Left lobe of liver (tissue), 2 donors: ENCODE measurements at regions not wholly inside any gene's neighbourhood (a gene's known extent, or its start where the extent isn't known, plus 50 kb on each side); places are given as distances from the start of the nearest gene placed in this dataset.
A peak's percentile ranks its signal among the peaks of the same experiment; 100 is the strongest.

Experiments
- ATAC-seq: fragments of 200-7000 bp; cut with Tn5 transposase; one replicate; pipeline ENCODE4 v1.9.1; 2020; ENCODE audit warnings: mild to moderate bottlenecking, moderate library complexity
- DNase-seq: peaks from one replicate; pipeline ENCODE4 v3.0.0-alpha.2; 2020; ENCODE audit warnings: low spot score
- donor health status: DM: no; HTN: no; CAD: no; lungs with moderate emphysema.
- donor health status: DM: no; HTN: yes; CAD: no.

DNA sequence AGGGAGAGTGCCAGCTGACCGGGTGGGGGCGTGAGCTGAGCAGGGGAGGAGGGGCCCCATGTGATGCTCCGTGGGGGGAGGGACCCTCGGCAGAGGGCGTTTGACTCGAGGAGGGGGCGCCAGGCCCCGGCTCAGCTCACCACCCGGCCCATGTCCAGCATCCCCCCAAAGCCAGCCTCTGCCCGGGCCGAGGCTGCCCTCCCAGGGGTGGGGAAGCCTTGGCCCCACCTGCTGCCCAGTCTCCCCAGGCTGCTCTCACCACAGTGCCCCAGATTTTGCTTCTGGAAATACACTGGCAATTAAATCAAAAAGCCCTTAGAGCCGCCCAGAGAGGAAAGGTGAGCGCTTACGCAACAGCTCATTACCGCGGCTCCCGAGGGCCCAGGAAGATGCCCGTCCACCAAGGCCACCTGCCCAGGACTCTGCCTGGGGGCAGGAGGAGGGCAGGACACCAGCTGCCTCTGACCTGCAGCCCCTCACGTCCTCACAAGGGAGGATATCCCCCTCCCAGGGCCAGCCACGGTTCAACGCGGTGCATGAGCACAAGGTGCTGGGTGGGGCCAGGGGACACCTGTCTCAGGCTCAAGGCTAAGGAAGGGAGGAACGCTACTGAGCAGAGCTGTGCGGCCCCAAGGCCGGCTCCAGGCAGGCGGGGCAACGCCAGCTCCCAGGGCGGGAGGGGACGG is 70.0 kb upstream of the INPP5A start:
- ATAC-seq (peak; percentile 52), DNase-seq (no peak)

DNA sequence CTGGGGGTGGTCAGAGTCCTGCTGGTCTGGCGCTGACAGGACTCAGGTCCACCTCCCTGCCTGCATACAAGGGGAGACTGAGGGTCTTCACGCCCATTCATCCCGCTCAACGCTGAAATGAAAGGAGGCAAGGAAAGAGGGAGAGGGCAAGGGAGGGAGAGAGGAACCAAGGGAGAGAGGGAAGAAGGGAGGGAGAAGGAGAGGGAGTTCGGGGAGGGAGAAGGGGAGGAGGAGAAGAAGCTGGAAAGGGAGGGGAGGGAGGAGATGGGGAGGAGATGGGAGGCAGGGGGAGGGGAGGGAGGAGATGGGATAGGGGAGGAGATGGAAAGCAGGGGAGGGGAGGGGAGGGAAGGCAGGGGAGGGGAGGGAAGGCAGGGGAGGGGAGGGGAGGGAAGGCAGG is 69.4 kb upstream of the INPP5A start:
- ATAC-seq (no peak), DNase-seq (no peak)

DNA sequence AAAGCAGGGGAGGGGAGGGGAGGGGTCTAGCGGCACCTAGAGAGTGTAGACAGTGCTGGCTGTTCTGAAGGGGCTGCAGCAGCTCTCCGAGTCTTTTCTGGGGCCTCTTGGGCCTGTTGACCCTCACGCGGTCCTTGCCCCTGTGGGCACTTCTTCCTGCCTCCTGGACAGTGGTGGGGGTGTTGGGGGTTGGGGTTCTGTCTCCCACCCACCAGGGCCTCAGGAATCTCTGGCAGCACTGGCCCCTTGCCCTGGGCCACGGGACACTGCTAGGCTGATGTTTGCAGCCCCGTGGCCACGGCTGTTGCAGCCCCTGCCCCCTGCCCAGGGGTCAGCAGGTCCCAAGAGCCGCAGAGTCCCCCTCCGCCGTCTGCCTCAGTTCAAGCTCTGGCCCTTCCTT is 68.9 kb upstream of the INPP5A start:
- DNase-seq: no peak
- no peak for ATAC-seq

DNA sequence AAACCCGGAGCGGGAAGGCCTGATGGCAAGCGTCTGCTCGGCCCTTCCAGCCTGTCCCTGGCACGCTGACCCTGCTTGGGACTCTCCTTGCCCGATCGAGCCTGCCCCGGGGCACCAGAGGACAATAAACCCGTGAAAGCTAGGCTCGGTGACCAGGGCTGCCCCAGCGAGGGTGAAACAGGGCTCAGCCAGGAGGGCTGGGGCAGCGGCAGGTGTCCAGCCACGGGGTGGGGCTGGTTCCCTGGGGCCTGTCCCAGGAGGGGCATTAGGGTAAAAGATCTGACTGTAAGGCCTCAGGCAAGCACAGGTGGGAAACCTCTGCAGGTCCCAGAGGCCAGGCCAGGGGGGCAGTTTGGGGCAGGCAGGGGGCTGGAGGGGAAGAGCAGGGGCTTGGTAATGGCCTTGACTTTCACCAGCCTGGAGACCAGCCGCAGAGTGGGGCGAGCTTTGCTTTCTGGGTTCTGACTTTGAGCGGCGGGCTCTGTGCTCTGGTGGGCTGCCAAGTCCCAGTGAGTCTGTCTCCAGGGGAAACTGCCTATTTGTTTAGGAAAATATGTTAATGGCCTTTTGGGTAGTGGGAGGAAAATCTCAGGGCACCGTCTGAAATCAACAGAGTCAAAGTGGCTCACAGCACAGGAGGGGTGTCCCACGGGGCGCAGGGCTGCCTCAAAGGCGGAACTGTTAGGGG is 68.2 kb upstream of the INPP5A start:
- ATAC-seq (peak; percentile 8), DNase-seq (no peak)

DNA sequence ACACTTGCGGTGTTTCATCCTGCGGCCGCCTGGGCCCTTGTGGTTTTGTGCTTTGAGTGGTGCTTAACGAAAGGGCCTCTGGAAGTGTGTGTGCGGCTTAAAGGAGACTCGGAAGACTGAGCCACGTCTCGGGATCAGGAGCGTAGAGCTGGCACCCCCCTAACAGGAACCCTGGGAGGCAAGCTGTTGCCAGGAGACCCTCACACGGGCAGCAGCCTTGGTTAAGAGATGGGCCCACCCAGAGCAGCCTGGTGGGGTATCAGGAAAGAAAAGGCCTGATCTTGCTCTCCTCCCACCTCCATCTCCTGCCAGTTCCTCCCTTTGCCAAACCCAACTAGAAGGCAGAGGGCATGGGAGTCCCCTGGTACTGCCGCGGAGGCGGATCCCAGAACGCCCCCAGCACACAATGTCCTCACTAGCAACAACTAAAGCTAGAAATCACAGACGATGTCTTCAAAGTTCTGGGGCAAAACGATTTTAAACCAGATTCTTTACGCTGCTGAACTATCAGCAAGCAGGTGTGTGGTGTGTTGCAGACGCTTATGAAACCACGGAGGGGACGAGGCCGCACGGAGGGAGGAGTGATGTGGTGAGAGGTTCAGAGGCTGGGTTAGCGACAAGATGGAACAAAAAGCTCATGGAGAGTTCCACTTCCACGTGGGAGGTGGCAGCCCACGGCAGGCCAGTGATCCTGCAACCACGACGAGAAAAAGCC is 67.0 kb upstream of the INPP5A start:
- DNase-seq (no peak), ATAC-seq (no peak)

DNA sequence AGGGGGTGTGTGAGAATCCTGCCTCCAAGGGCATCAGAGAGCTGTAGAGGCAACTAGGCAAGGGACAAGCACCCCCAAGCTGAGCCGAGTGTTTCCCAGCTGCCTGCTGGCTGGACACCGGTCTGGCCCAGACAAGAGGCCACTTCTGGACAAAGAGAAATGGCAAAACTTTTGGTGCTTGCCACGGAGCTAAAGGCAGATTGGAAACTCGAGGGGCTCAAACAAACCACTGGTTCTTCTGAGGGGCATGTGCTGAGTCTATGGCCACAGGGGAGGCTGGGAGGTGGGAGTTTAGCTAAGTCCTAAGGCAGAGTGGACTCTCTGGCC is 66.5 kb upstream of the INPP5A start:
- DNase-seq (no peak), ATAC-seq (no peak)

DNA sequence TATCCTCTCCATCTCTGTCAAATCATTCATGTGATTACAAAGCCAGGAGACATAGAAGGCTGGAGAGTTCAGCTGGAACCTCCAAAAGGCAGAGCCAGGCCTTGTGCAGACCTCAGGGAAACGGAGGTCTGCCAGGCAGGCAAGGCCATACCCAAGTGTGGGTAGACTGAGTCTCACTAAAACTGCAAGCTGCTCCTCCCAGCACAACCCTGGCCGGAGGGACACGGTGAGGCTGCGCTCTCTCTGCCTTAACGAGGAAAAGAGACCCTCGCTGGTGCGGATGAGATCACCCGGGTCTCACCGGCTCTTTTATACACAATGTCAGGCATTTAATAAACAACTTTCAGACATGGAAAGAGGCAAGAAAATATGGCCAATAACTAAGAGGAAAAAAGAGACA is 66.1 kb upstream of the INPP5A start:
- no peak for ATAC-seq
- no peak for DNase-seq

DNA sequence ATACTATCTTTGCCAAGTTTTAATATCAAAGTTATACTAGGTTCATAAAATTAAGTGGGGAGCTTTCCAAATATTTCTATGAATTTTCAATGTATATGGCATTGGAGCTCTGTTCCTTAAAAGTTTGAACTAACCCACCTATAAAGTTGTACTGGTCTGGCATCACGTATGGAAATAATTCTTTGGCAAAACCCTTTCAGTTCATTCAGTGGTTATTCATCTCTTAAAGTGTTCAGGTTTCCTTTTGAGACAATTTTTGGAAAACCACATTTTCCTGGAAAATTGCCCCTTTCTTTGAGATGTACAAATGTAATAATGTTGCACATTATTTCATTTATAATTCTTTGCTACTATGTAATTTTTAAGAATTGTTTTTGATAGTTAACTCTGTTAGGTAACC is 62.5 kb upstream of the INPP5A start:
- ATAC-seq (no peak), DNase-seq (no peak)

DNA sequence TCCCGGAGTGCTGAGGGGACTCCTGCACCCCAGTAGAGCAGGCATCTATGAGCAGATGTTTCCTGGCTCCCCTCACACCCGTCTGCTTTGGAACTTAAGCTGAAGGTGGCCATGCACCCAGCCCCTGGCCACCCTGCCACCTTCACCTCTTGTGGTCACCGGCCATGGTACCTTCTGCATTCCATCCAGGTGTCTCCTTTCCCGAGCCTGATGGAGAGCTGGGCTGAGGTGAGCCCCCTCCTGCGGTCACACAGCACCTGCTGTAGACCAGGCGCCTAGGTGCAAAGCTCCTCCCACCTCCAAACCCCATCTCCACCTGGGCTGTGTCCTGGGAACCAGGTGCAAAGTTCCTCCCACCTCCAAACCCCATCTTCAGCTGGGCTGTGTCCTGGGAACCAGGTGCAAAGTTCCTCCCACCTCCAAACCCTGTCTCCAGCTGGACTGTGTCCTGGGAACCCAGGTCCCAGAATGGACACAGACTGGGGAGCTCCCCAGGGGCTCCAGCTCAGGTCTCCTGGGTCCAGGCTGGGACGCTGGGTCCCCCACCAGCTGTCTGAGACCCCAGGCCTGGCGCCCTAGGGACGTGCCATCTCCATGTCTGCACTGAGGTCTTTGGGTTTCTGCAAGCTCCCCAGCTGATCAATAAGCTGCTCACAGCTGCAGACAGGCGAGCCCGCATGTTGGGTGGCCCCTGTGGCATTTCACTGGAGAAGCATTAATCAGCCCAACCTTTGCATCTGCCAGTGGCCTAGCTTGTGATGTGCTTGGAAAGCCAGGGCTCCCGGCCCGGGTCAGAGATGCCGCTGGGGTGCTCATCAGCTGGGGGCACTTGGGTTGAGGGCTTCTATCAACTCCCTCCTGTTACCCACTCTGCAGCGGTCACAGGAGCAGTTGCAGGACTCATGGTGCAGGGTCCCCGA is 61.2 kb upstream of the INPP5A start:
- no peak for ATAC-seq

DNA sequence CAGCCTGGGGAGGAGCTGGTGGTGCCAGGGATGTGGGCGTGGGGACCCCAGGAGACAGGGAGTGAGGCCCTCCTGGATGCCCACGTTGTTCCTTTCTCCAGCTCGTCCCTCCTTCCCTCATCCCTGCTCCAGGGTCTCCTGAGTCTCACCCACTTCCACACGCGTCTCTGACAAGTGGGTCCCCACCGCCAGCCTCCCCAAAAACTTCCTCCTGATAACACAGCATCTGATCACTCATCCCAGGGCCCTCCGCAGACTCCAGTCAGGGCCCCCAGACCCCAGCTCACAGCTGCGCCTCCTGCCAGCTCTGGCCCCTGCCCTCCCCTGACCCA is 60.6 kb upstream of the INPP5A start:
- DNase-seq (no peak), ATAC-seq (no peak)

More for the DNA sequence above, 61.2 kb upstream of the INPP5A start:
- DNase-seq: no peak

DNA sequence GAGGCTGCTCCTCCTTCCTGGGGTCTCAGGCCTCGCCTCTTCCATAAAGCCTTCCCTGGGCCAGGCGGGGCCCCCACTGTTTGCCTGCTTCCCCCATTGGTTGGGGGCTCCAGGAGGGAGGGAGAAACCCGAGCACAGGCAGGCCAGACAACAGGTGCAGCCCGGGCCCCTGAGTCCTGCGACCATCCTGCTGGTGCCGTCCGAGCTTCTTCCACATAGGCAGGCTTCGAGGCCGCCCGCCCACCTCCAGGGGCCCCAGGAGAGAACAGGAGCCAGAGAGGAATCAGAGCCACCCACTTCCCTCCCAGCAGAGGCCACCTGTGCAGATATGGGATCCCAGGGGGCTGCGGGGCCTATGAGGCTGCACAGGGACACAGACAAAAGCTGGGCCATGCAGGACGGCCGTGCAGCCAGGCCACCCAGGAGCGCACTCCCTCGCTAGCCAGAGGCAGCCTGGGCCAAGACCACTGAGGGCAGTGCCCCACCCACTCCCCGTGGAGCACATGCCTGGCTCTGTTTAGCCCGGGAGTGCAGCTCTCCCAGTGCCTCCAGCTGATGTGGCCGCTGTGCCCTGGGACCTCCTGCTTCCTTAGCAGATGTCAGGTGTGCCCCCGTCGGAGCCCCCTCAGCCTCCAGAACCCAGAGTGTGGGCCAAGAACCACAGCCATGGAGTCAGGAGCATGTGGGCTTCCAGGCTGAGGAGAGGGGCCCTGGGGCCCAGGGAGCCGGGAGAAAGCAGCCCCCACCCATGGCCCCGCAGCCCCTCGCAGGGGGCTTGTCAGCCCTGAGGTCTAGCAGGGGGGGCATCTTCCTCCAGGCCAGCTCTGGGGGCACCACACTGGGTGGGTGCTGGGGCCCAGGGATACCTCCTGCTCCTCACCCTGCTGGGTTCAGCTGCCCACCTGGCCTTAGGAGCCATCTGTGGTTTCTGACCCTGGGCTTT is 59.9 kb upstream of the INPP5A start:
- DNase-seq (no peak), ATAC-seq (no peak)

DNA sequence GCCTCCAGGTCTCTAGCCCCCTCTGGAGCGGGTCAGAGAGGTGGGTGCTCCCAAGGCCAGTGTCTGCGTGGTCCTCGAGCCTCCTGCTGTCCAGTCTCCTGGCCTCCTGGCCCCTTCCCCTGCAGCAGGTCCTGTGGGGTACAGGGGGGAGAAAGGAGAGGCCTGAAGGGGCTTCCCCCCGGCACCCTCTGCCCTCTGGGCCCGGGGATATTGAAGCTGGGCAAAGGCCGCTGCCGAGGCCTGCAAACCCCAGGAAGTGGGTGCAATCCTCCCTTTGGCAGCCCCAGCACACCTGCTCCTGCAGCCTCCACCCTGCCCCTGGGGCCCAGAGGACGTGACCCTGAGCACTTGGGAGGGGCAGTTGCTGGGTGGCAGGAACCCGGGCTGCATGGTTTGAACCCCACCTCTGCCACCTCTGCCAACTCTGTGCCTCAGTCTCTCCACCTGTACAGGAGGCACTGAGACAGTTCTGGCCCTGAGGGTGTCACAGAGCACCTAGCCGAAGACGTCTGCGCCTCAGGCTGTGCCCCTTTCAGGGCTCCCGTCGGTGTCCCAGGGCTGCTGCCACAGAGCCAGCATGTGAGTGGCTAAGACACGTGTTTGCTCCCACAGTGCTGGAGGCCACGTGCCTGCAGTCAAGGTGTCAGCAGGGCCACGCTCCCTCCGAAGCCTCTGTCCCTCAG is 59.1 kb upstream of the INPP5A start:
- ATAC-seq: no peak
- no peak for DNase-seq

DNA sequence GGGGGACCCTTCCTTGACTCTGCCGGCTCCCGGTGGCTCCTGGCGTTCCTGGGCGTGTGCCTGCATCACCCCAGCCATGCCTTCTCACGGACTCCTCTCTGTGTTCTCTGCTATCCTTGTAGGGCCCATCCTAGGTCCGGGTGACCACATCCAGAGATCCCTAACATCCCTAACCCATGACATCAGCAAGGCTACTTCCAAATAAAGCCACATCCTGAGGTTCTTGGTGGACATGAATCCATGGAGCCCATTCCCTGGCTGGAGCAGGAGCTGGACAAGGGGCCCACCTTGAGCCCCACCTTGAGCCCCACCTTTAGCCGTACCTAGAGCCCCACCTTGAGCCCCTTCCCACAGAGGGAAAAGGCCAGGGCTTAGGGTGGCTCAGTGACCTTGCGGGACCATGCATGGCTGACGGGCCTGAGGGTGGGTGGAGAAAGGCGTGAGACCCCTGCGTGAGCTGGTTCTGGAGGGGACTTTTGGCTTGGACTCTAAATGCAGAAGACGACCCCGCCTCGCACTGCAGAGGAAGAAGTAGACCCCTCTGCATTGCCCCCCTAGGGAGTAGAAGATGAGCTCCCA is 58.5 kb upstream of the INPP5A start:
- no peak for ATAC-seq
- DNase-seq: no peak

DNA sequence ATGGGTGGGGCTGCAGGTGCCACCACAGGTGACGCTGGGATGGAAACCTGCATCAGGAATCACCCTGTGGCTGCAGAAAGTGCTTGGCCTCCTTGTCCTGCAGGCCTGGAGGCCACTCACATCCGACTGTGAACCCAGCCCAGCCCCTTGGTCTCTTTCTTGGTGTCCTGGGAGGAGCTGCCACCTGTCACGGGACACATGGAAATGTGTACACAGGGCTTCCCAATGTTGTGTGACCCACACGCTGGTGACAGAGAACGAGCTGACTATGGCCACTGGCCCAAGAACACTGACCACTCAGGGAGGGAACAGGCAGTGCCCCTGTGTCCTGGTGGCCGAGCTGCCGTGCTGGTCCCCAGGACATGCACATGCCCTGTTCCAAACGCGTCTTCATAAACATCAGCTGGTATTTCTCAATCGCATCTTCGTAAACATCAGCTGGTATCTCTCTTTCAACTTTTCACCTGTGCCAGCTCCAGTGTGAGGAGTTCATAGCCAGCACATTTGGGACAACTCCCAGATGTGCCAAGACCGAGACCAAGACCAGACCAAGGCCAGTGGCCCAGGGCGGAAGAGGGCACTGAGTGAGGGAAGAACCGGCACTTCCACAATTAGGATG is 57.9 kb upstream of the INPP5A start:
- peak; percentile 77 for ATAC-seq
- no peak for DNase-seq

DNA sequence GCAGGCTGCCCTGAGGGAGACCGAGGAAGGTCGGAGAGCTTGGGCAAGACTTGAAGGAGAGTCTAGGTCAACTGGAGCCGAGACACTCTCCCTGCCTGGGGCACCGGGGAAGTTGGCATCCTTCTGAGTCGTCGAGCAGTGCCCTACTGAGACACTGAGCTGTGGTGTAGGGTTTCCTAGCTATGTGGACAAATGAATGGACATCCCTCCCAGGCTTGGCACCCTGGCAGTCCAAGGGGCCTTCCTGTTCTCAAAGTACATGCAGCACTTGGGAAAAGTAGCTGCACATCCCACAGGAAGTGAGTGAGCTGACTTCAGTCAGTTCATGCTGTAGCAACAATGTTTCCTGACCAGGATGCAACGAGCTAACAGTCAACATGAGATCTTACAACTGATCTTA is 57.2 kb upstream of the INPP5A start:
- ATAC-seq: no peak
- no peak for DNase-seq

DNA sequence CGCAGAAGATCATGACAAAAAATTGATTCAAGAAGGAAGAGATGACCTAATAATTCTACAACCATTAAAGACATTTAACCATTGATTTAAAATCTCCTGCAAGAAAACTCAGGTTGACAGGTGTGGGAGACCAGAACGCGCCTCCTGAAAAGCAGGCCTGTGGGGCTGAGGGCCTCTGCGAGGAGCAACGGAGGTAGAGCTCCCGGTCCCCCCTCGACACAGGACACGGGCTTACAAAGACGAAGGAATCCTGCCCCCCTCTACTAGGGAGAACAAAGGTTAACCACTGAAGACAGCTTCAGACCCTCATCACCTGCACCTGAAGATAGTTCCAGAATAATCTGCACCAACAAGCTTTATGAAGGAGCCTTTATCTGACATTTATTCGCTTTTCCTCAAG is 55.9 kb upstream of the INPP5A start:
- ATAC-seq: no peak
- DNase-seq: no peak

DNA sequence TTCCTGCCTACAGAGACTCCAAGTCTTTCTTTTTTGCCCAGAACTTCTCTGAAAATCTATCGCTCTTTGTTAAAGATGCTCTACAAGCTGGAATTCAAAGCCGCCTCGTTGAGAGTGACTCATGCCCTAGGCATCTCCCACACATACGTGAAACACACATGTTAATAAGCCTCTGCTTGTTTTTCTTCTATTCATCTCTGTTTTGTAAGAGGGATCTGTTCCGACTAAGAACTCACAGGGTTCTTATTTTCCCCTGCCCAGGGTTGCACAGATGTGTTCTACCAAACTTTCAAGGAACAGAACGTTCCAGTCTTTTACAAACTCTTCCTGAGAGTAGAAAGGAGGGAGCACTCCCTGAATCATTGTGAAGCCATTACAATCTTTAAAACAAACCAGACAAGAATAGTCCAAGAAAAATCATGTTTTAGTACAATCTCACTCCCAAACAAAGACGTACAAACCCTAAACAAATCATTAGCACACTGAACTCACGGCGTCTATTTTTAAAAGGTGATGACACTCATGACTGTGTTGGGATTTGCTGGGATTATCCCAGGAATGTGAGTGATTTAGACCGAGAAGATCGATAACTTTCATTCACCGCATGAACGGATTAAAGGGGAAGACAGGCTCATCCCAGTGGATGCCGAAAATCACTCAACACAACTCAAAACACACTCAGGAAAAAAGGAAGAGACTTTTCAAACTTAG is 55.3 kb upstream of the INPP5A start:
- ATAC-seq (no peak), DNase-seq (no peak)

DNA sequence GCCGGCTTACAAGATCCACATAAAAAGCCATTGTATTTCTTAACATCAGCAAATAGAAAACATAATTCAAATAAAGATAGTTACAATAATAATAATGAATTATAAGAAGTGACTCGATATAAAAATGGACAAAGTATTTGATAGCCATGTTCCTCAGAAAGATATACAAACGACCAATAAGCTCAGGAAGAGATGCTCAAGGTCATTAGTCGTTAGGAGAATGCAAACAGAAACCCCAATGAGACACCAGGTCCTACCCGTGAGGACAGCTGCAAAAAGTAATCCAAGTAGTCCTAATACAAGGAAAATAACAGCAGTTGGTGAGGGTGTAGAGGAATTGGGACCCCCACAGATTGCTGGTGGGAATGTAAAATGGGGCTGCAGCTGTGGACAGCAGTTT is 54.2 kb upstream of the INPP5A start:
- ATAC-seq: no peak
- no peak for DNase-seq
